ENCODE measurements at regions not wholly inside any gene's neighbourhood (a gene's known extent, or its start where the extent isn't known, plus 50 kb on each side); places are given as distances from the start of the nearest gene placed in this dataset.

DNA sequence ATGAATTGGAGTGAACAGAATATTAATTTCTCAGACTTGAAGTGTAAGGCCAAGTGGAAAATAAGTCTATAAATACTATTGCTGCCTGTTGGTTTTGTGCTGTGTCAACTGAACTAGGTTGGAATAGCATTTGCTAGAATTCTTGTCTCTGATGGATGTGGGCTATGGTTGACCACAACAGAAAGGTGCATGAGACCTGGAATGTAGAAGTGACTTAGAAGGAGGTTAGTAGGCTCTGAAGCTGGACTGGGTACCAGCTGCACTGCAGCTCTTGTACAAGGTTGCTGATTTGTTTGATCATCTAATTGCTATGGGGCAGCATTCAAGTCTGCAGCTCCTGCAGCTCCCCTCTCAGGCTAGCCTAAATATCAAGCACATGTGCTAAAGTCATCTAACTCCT, 479.0 kb upstream of the NRSN1 start:
- RAD21 ChIA-PET (ENCODE audit: low non-redundant PET in 1 of 2, low total read pairs in 2 of 2, uncharacterized antibody in 2 of 2, unreplicated experiment in 2 of 2) = no interaction called here
- Histone ChIP-seq H4K20me1 (ENCODE audit: insufficient read depth) (no peaks in the 10 kb centered on the region), H3K27ac (ENCODE audit: low read depth, low read length) (no peak overlapping the region), H3K9me3 (ENCODE audit: control insufficient read depth in 1 of 2, insufficient read depth in 1 of 2, low read depth in 1 of 2, low read length in 2 of 2) (peaks cover 0 to 6% of the 10 kb centered on the region in 2 experiments; a peak in 2 of 4 replicates), H3K9me2 (ENCODE audit: insufficient read depth) (no peaks in the 10 kb centered on the region), H3K36me3 (ENCODE audit: control insufficient read depth in 1 of 2, insufficient read depth in 2 of 2, low read length in 2 of 2) (no peaks in the 10 kb centered on the region), H3K27me3 (ENCODE audit: insufficient read depth, low read length) (no peaks in the 10 kb centered on the region), H3K79me2 (ENCODE audit: insufficient read depth, low read length) (no peaks in the 10 kb centered on the region), H3K9ac (ENCODE audit: low read length) (no peak overlapping the region), H2AFZ (ENCODE audit: low read depth, low read length, poor library complexity, severe bottlenecking) (no peak overlapping the region), H3K4me1 (ENCODE audit: control insufficient read depth in 1 of 2, insufficient read depth in 2 of 2, low read length in 2 of 2) (no peaks in the 10 kb centered on the region), H3K4me2 (ENCODE audit: low read length) (no peak overlapping the region), H3K4me3 (replicated peaks in 1 of 2; ENCODE audit: low read depth in 1 of 2, low read length in 2 of 2) (no peak overlapping the region)
- ATAC-seq (no peak), DNase-seq (ENCODE audit: low read depth, low spot score) (no peak)
- POLR2A ChIA-PET = no interaction called here
- TF ChIP-seq, protein P1, sequence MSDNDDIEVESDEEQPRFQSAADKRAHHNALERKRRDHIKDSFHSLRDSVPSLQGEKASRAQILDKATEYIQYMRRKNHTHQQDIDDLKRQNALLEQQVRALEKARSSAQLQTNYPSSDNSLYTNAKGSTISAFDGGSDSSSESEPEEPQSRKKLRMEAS (IDR thresholded peaks at IDR 0.05) = no peak
- TF ChIP-seq POLR2A (IDR thresholded peaks at IDR 0.05; ENCODE audit: borderline replicate concordance, extremely low read depth, insufficient read depth, insufficient read length) = no peak
- TF ChIP-seq EGR1 (IDR thresholded peaks at IDR 0.05; ENCODE audit: low read depth) = no peak
- TF ChIP-seq, protein P2, sequence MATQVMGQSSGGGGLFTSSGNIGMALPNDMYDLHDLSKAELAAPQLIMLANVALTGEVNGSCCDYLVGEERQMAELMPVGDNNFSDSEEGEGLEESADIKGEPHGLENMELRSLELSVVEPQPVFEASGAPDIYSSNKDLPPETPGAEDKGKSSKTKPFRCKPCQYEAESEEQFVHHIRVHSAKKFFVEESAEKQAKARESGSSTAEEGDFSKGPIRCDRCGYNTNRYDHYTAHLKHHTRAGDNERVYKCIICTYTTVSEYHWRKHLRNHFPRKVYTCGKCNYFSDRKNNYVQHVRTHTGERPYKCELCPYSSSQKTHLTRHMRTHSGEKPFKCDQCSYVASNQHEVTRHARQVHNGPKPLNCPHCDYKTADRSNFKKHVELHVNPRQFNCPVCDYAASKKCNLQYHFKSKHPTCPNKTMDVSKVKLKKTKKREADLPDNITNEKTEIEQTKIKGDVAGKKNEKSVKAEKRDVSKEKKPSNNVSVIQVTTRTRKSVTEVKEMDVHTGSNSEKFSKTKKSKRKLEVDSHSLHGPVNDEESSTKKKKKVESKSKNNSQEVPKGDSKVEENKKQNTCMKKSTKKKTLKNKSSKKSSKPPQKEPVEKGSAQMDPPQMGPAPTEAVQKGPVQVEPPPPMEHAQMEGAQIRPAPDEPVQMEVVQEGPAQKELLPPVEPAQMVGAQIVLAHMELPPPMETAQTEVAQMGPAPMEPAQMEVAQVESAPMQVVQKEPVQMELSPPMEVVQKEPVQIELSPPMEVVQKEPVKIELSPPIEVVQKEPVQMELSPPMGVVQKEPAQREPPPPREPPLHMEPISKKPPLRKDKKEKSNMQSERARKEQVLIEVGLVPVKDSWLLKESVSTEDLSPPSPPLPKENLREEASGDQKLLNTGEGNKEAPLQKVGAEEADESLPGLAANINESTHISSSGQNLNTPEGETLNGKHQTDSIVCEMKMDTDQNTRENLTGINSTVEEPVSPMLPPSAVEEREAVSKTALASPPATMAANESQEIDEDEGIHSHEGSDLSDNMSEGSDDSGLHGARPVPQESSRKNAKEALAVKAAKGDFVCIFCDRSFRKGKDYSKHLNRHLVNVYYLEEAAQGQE (IDR thresholded peaks at IDR 0.05; ENCODE audit: low read depth) = no peak
- no peak for TF ChIP-seq CEBPB (IDR thresholded peaks at IDR 0.05; ENCODE audit: low read depth)
- intact Hi-C loops (cut with micrococcal nuclease) = no loop called here
- BruUV-seq (replicated peaks) = no TSS peak
- CTCF ChIA-PET = no interaction called here

DNA sequence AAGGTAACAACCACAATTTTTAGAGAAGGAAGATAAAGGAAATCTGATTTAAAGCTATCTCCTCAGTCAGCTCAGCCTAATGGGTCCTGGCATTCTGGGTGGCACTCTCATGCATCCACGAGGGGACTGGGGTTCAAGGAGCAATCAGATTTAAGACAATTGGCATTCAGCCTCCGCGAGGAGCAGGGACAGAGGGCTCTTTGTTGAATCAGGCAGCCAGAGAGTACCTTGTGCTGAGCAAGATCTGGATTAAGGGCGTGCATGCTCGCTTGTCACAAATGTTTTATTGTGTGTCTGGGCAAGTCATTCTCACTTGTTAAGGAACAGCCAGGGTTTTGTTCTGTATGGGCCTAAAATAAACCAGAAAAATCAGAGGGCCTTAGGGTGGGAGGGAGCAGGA, 475.3 kb upstream of the NRSN1 start:
- ChIA-PET POLR2A (no interaction called here), CTCF (no interaction called here), RAD21 (ENCODE audit: low non-redundant PET in 1 of 2, low total read pairs in 2 of 2, uncharacterized antibody in 2 of 2, unreplicated experiment in 2 of 2) (no interaction called here)
- Histone ChIP-seq H3K27ac (ENCODE audit: low read depth, low read length) (no peak overlapping the region), H4K20me1 (ENCODE audit: insufficient read depth) (no peaks in the 10 kb centered on the region), H3K79me2 (ENCODE audit: insufficient read depth, low read length) (no peaks in the 10 kb centered on the region), H3K4me2 (ENCODE audit: low read length) (no peak overlapping the region), H3K9ac (ENCODE audit: low read length) (no peak overlapping the region), H3K9me2 (ENCODE audit: insufficient read depth) (no peaks in the 10 kb centered on the region), H3K9me3 (ENCODE audit: control insufficient read depth in 1 of 2, insufficient read depth in 1 of 2, low read depth in 1 of 2, low read length in 2 of 2) (peaks cover 0 to 5% of the 10 kb centered on the region in 2 experiments; a peak in 2 of 4 replicates), H3K27me3 (ENCODE audit: insufficient read depth, low read length) (no peaks in the 10 kb centered on the region), H3K36me3 (ENCODE audit: control insufficient read depth in 1 of 2, insufficient read depth in 2 of 2, low read length in 2 of 2) (no peaks in the 10 kb centered on the region), H3K4me3 (replicated peaks in 1 of 2; ENCODE audit: low read depth in 1 of 2, low read length in 2 of 2) (no peak overlapping the region), H3K4me1 (ENCODE audit: control insufficient read depth in 1 of 2, insufficient read depth in 2 of 2, low read length in 2 of 2) (no peaks in the 10 kb centered on the region), H2AFZ (ENCODE audit: low read depth, low read length, poor library complexity, severe bottlenecking) (no peak overlapping the region)
- intact Hi-C loops (cut with micrococcal nuclease) = no loop called here
- BruUV-seq (replicated peaks) = no TSS peak
- DNase-seq (ENCODE audit: low read depth, low spot score) (no peak), ATAC-seq (no peak)
- TF ChIP-seq, protein P3, sequence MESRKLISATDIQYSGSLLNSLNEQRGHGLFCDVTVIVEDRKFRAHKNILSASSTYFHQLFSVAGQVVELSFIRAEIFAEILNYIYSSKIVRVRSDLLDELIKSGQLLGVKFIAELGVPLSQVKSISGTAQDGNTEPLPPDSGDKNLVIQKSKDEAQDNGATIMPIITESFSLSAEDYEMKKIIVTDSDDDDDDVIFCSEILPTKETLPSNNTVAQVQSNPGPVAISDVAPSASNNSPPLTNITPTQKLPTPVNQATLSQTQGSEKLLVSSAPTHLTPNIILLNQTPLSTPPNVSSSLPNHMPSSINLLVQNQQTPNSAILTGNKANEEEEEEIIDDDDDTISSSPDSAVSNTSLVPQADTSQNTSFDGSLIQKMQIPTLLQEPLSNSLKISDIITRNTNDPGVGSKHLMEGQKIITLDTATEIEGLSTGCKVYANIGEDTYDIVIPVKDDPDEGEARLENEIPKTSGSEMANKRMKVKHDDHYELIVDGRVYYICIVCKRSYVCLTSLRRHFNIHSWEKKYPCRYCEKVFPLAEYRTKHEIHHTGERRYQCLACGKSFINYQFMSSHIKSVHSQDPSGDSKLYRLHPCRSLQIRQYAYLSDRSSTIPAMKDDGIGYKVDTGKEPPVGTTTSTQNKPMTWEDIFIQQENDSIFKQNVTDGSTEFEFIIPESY (IDR thresholded peaks at IDR 0.05; ENCODE audit: extremely low read depth, insufficient replicate concordance, low read length) = no peak
